K562 (cell line): ENCODE measurements at regions not wholly inside any gene's neighbourhood (a gene's known extent, or its start where the extent isn't known, plus 50 kb on each side); places are given as distances from the start of the nearest gene placed in this dataset.

Experiments used
- ATAC-seq: fragments of 200-7000 bp; cut with Tn5 transposase; 3 replicates; pipeline ENCODE4 v1.9.1; 2020; ENCODE audit warnings: moderate library complexity
- BruUV-seq: library from RNA; stranded (reverse); fragments of 400-500 nt; replicated peaks from 2 replicates; lab custom pipeline; 2021; lab: Mats Ljungman, UMichigan
- CTCF ChIA-PET: fragments of 300-600 bp; formaldehyde crosslinking; extraction: SDS; loops from one replicate; lab custom pipeline; 2021; ENCODE audit warnings: low intra/inter-chr PET ratio; lab: Yijun Ruan, JAX
- POLR2A ChIA-PET: fragments of 300-600, 350-650 bp; sonication (Branson Sonifier 250); formaldehyde crosslinking; extraction: SDS; loops from one replicate; lab custom pipeline; 2021; ENCODE audit warnings: antibody characterized with exemption, inconsistent platforms; lab: Yijun Ruan, JAX
- DNase-seq, 4 experiments: peaks; one replicate each; pipeline versions ENCODE4 v3.0.0 to v3.0.0-alpha.2; 2011 to 2018; ENCODE audit warnings: low spot score in 3 of 4, mixed read lengths in 3 of 4; ENCODE audit errors: extremely low read depth in 1 of 4
- FAIRE-seq: peaks from 2 replicates; lab custom pipeline; 2011; peaks lifted over from hg19 to GRCh38; lab: Jason Lieb, UNC
- H2AFZ ChIP-seq: 2 replicates; pipeline ENCODE4 v1.6.0; 2011; ENCODE audit warnings: low read depth, low read length, control low read depth, inconsistent platforms
- H3K27ac ChIP-seq: fragments of 200-600 bp; 3 replicates; pipeline ENCODE4 v1.8.0; 2011; ENCODE audit warnings: low read depth, mild to moderate bottlenecking, control low read depth, inconsistent platforms, low read length, moderate library complexity, mixed read lengths; ENCODE audit errors: extremely low read depth
- H3K27me3 ChIP-seq, 2 experiments: fragments of 300-600 bp in 1 of 2; 2 replicates in 1 of 2; 3 replicates in 1 of 2; pipeline versions ENCODE4 v1.6.0 to v1.8.0; 2011; ENCODE audit warnings: inconsistent platforms in 2 of 2, low read length in 2 of 2, mild to moderate bottlenecking in 1 of 2, mixed read lengths in 1 of 2, moderate library complexity in 1 of 2; ENCODE audit not compliant: control insufficient read depth in 2 of 2, insufficient read depth in 2 of 2
- H3K36me3 ChIP-seq: fragments of 300-600 bp; 3 replicates; pipeline ENCODE4 v1.8.0; 2011; ENCODE audit warnings: mild to moderate bottlenecking, low read length, inconsistent platforms; ENCODE audit not compliant: control insufficient read depth, insufficient read depth
- H3K4me1 ChIP-seq, 2 experiments: fragments of 200-600 bp in 1 of 2; replicated peaks in 1 of 2; 2 replicates in 1 of 2; 3 replicates in 1 of 2; pipeline versions ENCODE4 v1.5.1 to v1.8.0; 2011; ENCODE audit warnings: inconsistent platforms in 2 of 2, low read length in 2 of 2, mild to moderate bottlenecking in 1 of 2, mixed read lengths in 1 of 2, moderate library complexity in 1 of 2; ENCODE audit not compliant: control insufficient read depth in 2 of 2, insufficient read depth in 2 of 2
- H3K4me2 ChIP-seq: 2 replicates; pipeline ENCODE4 v1.6.1; 2011; ENCODE audit warnings: low read length, control low read depth, inconsistent platforms, mixed read lengths; ENCODE audit not compliant: insufficient read depth
- H3K4me3 ChIP-seq: fragments of 200-600 bp; sonication (generic), shearing (Covaris generic); 2 replicates; pipeline ENCODE4 v1.5.1; 2016; ENCODE audit warnings: control low read depth, inconsistent platforms
- H3K79me2 ChIP-seq: fragments of 200-600 bp; 3 replicates; pipeline ENCODE4 v1.8.0; 2011; ENCODE audit warnings: low read length, inconsistent platforms; ENCODE audit not compliant: control insufficient read depth, insufficient read depth
- H3K9ac ChIP-seq, 2 experiments: 2 replicates each; pipeline versions ENCODE4 v1.6.0 to v1.6.1; 2011; ENCODE audit warnings: low read depth in 2 of 2, low read length in 2 of 2, control low read depth in 1 of 2, inconsistent platforms in 1 of 2, mild to moderate bottlenecking in 1 of 2, mixed read lengths in 1 of 2; ENCODE audit not compliant: insufficient read depth in 1 of 2
- H3K9me1 ChIP-seq: one replicate; pipeline ENCODE4 v1.6.0; 2011; ENCODE audit warnings: inconsistent platforms, mild to moderate bottlenecking, low read length, moderate library complexity; ENCODE audit not compliant: control insufficient read depth, insufficient read depth
- H3K9me3 ChIP-seq: replicated peaks from 2 replicates; pipeline ENCODE4 v1.5.1; 2011; ENCODE audit warnings: low read depth, low read length, inconsistent platforms; ENCODE audit not compliant: control insufficient read depth, insufficient read depth
- H4K20me1 ChIP-seq: replicated peaks from 2 replicates; pipeline ENCODE4 v1.6.1; 2011; ENCODE audit warnings: low read length, inconsistent platforms, mixed read lengths; ENCODE audit not compliant: control insufficient read depth, insufficient read depth
- DPF2 ChIP-seq: fragments of 450-650 bp; IDR thresholded peaks from 2 replicates; pipeline ENCODE4 v1.6.1; 2016
- IFI16 ChIP-seq: fragments of 250-450 bp; sonication (Bioruptor Pico); IDR thresholded peaks from 2 replicates; pipeline ENCODE4 v2.1.2; 2022; ENCODE audit warnings: mild to moderate bottlenecking, inconsistent platforms
- MECOM ChIP-seq: fragments of 250-450 bp; sonication (Bioruptor Pico); IDR thresholded peaks from 2 replicates; pipeline ENCODE4 v1.8.0; 2022; ENCODE audit warnings: inconsistent platforms
- MTF1 ChIP-seq: fragments of 250-450 bp; sonication (Bioruptor Pico); IDR thresholded peaks from 2 replicates; pipeline ENCODE4 v1.9.0; 2021; ENCODE audit warnings: moderate library complexity, mild to moderate bottlenecking, inconsistent platforms, borderline replicate concordance
- NONO ChIP-seq, 2 experiments: fragments of 200-400 bp in 1 of 2; fragments of 450-650 bp in 1 of 2; formaldehyde crosslinking in 1 of 2; IDR thresholded peaks; 2 replicates each; pipeline ENCODE4 v1.6.1; 2017; ENCODE audit warnings: low read depth in 2 of 2, mild to moderate bottlenecking in 2 of 2, moderate library complexity in 2 of 2, low read length in 1 of 2
- SP2 ChIP-seq: IDR thresholded peaks from 2 replicates; pipeline ENCODE4 v1.6.1; 2011; ENCODE audit warnings: mild to moderate bottlenecking, low read depth, low read length, moderate library complexity; ENCODE audit not compliant: poor library complexity, severe bottlenecking; ENCODE audit errors: extremely low read depth
- TARDBP ChIP-seq: fragments of 450-650 bp; IDR thresholded peaks from 2 replicates; pipeline ENCODE4 v1.6.1; 2016
- ZNF263 ChIP-seq: sonication (generic); formaldehyde crosslinking; IDR thresholded peaks from 2 replicates; pipeline ENCODE4 v1.8.0; 2022; ENCODE audit warnings: mild to moderate bottlenecking, missing genetic modification reagents, borderline replicate concordance
- WGBS: fragments of 100-300 bp; shearing (Covaris generic); methylation state at CpG from one replicate; pipeline ENCODE4 v1.1.6; 2016; ENCODE audit warnings: low coverage, mixed read lengths; ENCODE audit not compliant: insufficient coverage; ENCODE audit errors: missing lambda C conversion rate; 5-methylcytosine and 5-hydroxymethylcytosine counted together
- in situ Hi-C: fragments of 300-500 bp; cut with MboI; formaldehyde crosslinking; loops from 4 replicates; pipeline ENCODE4 v1.15.0; 2018; ENCODE audit warnings: inconsistent platforms, mixed read lengths
- intact Hi-C: fragments of 100-400 bp; cut with micrococcal nuclease; formaldehyde crosslinking; loops from 2 replicates; pipeline ENCODE4 v1.14.2; 2022
- TF ChIP-seq, protein P1 (sequence below): fragments of 250-450 bp; sonication (Bioruptor Pico); IDR thresholded peaks from 2 replicates; pipeline ENCODE4 v1.8.0; 2021; ENCODE audit warnings: borderline replicate concordance, mild to moderate bottlenecking, moderate library complexity; ENCODE audit not compliant: poor library complexity, severe bottlenecking
- TF ChIP-seq, protein P2 (sequence below), 2 experiments: fragments of 450-650 bp in 1 of 2; sonication (generic) in 1 of 2; formaldehyde crosslinking; conservative IDR thresholded peaks; 2 replicates each; pipeline versions ENCODE4 v1.4.0 to v1.8.1; 2020 to 2022; ENCODE audit warnings: mild to moderate bottlenecking in 1 of 2, missing genetic modification reagents in 1 of 2
- TF ChIP-seq, protein P3 (sequence below): fragments of 250-450 bp; sonication (Bioruptor Pico); IDR thresholded peaks from 2 replicates; pipeline ENCODE4 v1.4.0; 2020; ENCODE audit warnings: borderline replicate concordance
- TF ChIP-seq, protein P4 (sequence below): sonication (generic); formaldehyde crosslinking; IDR thresholded peaks from 2 replicates; pipeline ENCODE4 v1.8.0; 2022; ENCODE audit warnings: mild to moderate bottlenecking, low read depth, missing genetic modification reagents
- TF ChIP-seq, protein P5 (sequence below): fragments of 450-650 bp; IDR thresholded peaks from 2 replicates; pipeline ENCODE4 v1.6.1; 2016; ENCODE audit warnings: antibody characterized with exemption
- TF ChIP-seq, protein P6 (sequence below): fragments of 250-450 bp; sonication (Bioruptor Pico); IDR thresholded peaks from 2 replicates; pipeline ENCODE4 v1.5.0; 2020; ENCODE audit warnings: mild to moderate bottlenecking, borderline replicate concordance

DNA sequence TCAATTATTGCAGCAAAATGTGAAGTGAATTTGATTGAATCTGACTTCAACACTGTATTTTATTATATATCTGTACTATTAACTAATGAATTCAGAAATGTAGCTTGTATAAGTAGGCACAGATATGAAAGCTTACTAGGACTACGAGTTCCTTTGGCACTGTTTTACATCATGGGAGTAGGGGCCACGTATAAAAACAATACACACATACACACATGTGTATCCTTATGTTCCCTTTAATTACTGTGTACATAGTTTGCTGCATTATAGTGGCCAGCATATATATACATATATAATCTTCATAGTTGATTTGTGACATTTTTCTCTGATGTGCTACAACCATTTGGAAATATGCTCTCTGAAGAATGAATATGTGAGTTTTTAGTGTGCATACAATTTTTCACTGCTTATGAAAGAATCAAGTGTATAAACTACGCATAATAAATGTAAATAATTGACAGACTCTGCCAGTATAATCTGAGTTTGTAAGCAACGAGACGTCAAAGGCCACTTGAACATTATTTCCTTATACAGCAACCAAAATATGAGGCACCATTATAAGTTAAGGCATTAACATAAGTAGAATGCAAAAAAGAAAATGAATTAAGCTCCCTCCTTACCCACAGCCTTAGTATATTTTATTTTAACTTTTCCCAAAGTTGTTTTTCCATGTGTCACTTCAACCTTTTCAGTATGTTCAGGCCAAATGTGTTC lies 98.1 kb upstream of the GALNT5 start:
- no peak for DNase-seq
- no peak for ATAC-seq
- H3K27me3 ChIP-seq, result no peaks in the 10 kb centered on the region
- POLR2A ChIA-PET, result no interaction called here
- peak overlapping the region; percentile 46; the same call in 1 of the 2 replicates for H2AFZ ChIP-seq
- no peak overlapping the region for H3K4me2 ChIP-seq
- no peaks in the 10 kb centered on the region for H3K9me3 ChIP-seq
- H3K9me1 ChIP-seq, result no peaks in the 10 kb centered on the region
- H4K20me1 ChIP-seq, result no peaks in the 10 kb centered on the region
- H3K9ac ChIP-seq, result no peak overlapping the region
- CTCF ChIA-PET, result no interaction called here
- H3K4me1 ChIP-seq, result no peaks in the 10 kb centered on the region
- WGBS, result 14% methylated on average over 5 of the region's 5 CpGs
- H3K4me3 ChIP-seq, result no peak overlapping the region
- no TSS peak for BruUV-seq
- no peak overlapping the region for H3K27ac ChIP-seq
- H3K36me3 ChIP-seq, result no peaks in the 10 kb centered on the region
- no peaks in the 10 kb centered on the region for H3K79me2 ChIP-seq
- FAIRE-seq, result no peak
- in situ Hi-C loops (no loop called here), intact Hi-C loops (no loop called here)
- TF ChIP-seq, protein P1, sequence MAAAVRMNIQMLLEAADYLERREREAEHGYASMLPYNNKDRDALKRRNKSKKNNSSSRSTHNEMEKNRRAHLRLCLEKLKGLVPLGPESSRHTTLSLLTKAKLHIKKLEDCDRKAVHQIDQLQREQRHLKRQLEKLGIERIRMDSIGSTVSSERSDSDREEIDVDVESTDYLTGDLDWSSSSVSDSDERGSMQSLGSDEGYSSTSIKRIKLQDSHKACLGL (CRISPR knock-in tag), result no peak
- TF ChIP-seq, protein P2, sequence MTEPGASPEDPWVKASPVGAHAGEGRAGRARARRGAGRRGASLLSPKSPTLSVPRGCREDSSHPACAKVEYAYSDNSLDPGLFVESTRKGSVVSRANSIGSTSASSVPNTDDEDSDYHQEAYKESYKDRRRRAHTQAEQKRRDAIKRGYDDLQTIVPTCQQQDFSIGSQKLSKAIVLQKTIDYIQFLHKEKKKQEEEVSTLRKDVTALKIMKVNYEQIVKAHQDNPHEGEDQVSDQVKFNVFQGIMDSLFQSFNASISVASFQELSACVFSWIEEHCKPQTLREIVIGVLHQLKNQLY (CRISPR knock-in tag; conservative IDR thresholded peaks at IDR 0.05), result no peak
- TF ChIP-seq, protein P3, sequence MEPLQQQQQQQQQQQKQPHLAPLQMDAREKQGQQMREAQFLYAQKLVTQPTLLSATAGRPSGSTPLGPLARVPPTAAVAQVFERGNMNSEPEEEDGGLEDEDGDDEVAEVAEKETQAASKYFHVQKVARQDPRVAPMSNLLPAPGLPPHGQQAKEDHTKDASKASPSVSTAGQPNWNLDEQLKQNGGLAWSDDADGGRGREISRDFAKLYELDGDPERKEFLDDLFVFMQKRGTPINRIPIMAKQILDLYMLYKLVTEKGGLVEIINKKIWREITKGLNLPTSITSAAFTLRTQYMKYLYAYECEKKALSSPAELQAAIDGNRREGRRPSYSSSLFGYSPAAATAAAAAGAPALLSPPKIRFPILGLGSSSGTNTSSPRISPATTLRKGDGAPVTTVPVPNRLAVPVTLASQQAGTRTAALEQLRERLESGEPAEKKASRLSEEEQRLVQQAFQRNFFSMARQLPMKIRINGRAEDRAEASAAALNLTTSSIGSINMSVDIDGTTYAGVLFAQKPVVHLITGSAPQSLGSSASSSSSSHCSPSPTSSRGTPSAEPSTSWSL, result no peak
- TF ChIP-seq ZNF263 (CRISPR knock-in tag) (no peak), MECOM (CRISPR knock-in tag) (no peak), NONO (IDR thresholded peaks at IDR 0.05; ENCODE audit: low read depth in 2 of 2, low read length in 1 of 2) (no peak), SP2 (no peak), TARDBP (no peak), MTF1 (CRISPR knock-in tag) (no peak), DPF2 (no peak), IFI16 (CRISPR knock-in tag) (no peak)
- TF ChIP-seq, protein P4, sequence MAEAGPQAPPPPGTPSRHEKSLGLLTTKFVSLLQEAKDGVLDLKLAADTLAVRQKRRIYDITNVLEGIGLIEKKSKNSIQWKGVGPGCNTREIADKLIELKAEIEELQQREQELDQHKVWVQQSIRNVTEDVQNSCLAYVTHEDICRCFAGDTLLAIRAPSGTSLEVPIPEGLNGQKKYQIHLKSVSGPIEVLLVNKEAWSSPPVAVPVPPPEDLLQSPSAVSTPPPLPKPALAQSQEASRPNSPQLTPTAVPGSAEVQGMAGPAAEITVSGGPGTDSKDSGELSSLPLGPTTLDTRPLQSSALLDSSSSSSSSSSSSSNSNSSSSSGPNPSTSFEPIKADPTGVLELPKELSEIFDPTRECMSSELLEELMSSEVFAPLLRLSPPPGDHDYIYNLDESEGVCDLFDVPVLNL (CRISPR knock-in tag), result no peak
- TF ChIP-seq, protein P5, sequence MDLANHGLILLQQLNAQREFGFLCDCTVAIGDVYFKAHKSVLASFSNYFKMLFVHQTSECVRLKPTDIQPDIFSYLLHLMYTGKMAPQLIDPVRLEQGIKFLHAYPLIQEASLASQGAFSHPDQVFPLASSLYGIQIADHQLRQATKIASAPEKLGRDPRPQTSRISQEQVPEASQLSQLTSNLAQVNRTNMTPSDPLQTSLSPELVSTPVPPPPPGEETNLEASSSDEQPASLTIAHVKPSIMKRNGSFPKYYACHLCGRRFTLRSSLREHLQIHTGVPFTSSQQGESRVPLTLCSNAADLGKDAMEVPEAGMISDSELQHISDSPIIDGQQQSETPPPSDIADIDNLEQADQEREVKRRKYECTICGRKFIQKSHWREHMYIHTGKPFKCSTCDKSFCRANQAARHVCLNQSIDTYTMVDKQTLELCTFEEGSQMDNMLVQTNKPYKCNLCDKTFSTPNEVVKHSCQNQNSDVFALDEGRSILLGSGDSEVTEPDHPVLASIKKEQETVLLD, result no peak
- TF ChIP-seq, protein P6, sequence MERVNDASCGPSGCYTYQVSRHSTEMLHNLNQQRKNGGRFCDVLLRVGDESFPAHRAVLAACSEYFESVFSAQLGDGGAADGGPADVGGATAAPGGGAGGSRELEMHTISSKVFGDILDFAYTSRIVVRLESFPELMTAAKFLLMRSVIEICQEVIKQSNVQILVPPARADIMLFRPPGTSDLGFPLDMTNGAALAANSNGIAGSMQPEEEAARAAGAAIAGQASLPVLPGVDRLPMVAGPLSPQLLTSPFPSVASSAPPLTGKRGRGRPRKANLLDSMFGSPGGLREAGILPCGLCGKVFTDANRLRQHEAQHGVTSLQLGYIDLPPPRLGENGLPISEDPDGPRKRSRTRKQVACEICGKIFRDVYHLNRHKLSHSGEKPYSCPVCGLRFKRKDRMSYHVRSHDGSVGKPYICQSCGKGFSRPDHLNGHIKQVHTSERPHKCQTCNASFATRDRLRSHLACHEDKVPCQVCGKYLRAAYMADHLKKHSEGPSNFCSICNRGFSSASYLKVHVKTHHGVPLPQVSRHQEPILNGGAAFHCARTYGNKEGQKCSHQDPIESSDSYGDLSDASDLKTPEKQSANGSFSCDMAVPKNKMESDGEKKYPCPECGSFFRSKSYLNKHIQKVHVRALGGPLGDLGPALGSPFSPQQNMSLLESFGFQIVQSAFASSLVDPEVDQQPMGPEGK (CRISPR knock-in tag), result no peak
